LNCaP clone FGC (cell line): ENCODE measurements at regions not wholly inside any gene's neighbourhood (a gene's known extent, or its start where the extent isn't known, plus 50 kb on each side); places are given as distances from the start of the nearest gene placed in this dataset.

ENCODE experiments used
- DNase-seq: peaks from one replicate; pipeline ENCODE4 v3.0.0-alpha.2; 2011; ENCODE audit warnings: low read depth
- H3K4me3 ChIP-seq: 2 replicates; pipeline ENCODE4 v1.5.1; 2011; ENCODE audit warnings: mild to moderate bottlenecking, low read depth, low read length, control low read depth
- TF ChIP-seq, protein P1 (sequence below): IDR thresholded peaks from 2 replicates; pipeline ENCODE4 v1.5.1; 2012; ENCODE audit warnings: mild to moderate bottlenecking; ENCODE audit not compliant: control insufficient read depth, insufficient read depth; ENCODE audit errors: extremely low read depth

DNA sequence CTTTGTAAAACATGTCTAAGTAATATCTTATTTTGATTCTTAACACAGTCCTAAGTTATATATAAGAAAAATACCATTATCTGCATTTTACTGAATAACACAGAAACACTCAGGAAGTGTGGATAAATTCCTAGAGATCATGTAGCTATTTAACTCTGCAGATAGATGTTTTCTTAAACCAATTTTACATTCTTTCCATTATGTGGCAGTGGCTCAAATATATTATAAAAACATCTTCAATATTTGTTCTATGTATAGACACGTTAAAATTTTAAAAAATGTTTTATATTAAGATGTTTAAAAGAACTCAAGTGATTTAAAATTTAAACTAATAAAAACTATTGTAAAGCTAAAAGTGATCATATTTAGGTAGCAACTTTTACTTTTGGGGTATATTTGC is 683.8 kb downstream of the DIPK2A start:
- no peak overlapping the region for H3K4me3 ChIP-seq
- no peak for DNase-seq
- TF ChIP-seq, protein P1, sequence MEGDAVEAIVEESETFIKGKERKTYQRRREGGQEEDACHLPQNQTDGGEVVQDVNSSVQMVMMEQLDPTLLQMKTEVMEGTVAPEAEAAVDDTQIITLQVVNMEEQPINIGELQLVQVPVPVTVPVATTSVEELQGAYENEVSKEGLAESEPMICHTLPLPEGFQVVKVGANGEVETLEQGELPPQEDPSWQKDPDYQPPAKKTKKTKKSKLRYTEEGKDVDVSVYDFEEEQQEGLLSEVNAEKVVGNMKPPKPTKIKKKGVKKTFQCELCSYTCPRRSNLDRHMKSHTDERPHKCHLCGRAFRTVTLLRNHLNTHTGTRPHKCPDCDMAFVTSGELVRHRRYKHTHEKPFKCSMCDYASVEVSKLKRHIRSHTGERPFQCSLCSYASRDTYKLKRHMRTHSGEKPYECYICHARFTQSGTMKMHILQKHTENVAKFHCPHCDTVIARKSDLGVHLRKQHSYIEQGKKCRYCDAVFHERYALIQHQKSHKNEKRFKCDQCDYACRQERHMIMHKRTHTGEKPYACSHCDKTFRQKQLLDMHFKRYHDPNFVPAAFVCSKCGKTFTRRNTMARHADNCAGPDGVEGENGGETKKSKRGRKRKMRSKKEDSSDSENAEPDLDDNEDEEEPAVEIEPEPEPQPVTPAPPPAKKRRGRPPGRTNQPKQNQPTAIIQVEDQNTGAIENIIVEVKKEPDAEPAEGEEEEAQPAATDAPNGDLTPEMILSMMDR: no peak

DNA sequence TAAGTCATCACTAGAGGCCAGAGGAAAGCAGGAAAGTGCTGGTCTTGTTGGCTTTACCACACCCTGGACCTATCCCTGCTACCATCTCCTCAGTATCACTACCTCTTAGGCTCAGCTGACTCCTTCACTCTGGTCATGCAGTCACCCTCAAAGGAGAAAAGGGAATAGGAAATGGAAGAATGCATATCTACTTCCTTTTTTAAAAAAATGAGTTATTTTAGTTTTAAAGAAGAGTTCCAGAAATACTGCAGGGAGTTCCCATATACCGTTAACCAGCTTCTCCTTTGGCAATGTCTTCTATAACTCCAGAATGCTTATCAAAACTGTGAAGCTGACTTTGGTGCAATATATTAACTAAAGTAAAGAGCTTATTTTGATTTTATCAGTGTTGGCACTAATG is 688.6 kb downstream of the DIPK2A start:
- TF ChIP-seq, protein P1: no peak
- no peak for DNase-seq
- H3K4me3 ChIP-seq: no peak overlapping the region

DNA sequence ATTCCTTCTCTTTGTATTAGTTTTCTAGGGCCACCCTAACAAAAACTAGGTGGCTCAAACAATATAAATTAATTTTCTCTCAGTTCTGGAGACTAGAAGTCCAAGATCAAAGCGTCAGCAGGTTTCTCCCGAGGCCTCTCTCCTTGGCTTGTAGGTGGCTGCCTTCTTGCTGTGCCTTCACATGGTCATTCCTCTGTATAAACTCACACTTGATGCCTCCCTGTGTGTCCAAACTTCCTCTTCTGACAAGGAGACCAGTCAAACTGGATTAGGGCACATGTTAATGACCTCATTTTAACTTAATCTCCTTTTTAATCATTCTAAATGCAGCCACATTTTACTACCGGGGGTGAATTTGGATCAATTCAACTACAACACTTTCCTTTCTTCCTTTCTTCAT is 691.1 kb downstream of the DIPK2A start:
- no peak for DNase-seq
- TF ChIP-seq, protein P1: no peak
- no peak overlapping the region for H3K4me3 ChIP-seq

DNA sequence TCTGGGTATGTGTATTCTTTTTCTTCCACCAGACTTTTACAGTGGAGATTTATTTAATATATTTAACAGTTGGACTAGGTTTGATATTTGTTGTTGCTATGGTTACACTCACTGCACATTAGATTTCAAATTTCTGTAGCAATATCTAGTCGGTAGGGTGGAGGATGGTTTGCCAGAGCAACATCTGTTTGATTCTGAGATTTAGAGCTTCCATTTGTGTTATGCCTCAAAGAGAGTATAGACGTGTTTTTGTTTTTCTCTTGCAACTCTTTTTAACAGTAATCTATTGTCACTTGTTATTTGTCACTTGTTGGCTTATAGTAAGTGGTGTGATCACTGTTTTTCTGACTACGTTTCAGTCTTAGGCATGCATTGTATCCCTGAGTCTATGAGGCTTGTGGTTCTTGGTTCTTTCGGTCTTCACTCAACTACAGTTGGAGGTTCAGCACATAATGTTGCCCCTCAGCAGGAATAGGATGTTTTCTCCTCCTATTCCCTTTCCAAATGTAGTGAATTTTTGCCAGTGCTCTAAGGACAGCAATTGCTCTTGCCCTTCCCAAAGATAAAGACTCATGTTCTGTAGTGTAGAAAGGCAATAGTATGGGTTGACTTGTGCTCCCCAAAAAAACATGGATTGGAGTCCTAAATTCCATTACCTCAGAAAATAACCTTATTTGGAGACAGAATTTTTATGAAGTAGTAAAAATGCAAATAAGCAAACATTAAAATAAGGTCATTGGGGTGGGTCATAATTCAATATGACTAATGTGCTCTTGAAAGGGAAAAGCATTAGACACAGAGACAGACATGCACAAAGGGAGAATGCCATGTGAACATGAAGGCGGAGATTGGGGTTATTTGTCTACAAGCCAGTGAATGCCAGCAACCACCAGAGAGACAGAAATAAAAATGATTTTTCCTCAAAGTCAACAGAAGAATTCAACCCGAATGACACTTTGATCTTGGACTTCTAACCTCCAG is 692.1 kb downstream of the DIPK2A start:
- H3K4me3 ChIP-seq: no peak overlapping the region
- DNase-seq: no peak
- TF ChIP-seq, protein P1: no peak

DNA sequence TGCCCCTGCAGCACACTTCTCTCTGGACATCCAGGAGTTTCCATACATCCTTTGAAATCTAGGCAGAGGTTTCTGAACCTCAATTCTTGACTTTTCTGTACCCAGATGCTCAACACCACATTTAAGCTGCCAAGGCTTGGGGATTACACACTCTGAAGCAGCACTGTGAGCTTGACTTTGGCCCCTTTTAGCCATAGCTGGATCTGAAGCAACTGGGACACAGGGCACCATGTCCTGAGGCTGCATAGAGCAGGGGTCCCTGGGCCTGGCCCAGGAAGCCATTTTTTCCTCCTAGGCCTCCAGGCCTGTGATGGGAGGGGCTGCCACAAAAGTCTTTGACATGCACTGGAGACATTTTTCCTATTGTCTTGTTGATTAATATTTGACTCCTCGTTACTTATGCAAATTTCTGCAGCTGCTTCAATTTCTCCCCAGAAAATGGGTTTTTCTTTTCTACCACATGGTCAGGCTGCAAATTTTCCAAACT is 694.0 kb downstream of the DIPK2A start:
- TF ChIP-seq, protein P1: no peak
- H3K4me3 ChIP-seq: no peak overlapping the region
- DNase-seq: no peak

DNA sequence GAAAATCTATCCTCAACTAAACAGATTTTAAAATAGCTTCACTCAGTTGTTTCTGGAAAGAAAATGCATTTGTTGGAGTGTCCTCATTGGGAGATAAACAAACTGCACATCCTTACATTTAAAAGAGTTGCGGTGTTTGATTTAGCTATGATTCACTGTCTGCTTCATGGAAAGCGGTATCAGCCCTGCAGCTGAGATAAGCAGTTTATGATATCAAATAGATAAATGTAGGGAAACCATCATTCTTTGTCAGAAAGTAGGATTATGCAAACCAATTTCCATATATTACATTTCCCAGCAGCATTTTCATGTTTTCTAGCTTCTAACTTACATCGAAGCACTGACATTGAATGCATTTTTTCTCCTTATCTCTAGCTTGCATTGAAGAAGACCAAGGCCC is 698.9 kb downstream of the DIPK2A start:
- no peak overlapping the region for H3K4me3 ChIP-seq
- TF ChIP-seq, protein P1: no peak
- DNase-seq: no peak
